Endometrium (tissue), 2 donors: ENCODE measurements at regions not wholly inside any gene's neighbourhood (a gene's known extent, or its start where the extent isn't known, plus 50 kb on each side); places are given as distances from the start of the nearest gene placed in this dataset.

Source experiments
- FAIRE-seq: peaks from 2 replicates; lab custom pipeline; 2012; peaks lifted over from hg19 to GRCh38; lab: Jason Lieb, UNC
- donor health status: control.
- donor health status: control.

DNA sequence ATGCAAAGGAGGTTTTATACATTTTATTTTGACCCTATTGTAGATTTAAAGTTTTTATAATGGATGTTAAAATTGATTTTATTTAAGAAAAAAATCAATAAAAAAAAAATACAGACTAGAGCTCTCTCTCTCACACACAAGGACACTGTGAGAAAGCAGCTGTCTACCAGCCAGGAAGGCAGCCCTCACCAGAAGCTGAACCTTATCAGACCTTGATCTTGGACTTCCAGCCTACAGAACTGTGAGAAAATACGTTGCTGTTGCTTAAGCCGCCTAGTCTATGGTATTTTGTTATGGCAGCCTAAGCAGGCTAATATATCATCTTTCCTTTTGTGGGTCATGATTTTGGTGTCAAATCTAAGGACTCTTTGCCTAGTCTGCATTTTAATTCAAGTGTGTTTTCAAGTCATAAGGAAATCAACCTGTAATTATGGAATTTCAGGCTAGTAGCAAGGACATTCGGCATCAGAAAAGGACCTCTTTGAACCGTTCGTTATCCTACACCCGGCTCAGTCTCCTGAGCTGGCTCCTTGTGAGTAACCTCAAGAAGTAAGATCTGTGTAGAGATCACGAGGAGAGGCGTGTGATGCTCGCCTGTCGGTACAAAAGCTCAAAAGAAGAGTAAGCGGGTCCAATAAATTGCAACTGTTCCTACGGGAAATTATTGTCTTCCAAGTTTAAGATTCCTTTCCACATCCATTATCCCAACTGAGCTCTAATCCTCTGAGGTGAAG, 98.2 kb downstream of the PDCL3 start:
- no peak for FAIRE-seq

DNA sequence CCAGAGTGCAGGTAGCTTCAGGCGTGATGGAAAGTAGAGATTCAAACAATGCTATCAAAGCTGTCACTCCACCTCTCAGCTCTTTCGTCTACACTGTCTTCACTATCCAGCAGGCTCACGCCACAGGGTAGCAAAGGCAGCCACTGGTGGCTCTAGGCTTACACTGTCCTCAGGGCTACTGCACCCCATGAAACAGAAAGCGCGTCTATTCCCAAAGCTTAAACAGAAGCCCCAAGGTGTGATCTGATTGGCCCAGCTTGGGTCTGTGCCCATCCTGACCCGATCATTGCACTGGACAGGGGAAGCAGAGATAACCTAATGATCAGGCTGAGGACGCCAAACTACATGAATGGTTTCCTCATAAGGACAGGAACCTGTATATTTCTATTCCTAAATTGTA, 100.1 kb downstream of the PDCL3 start:
- FAIRE-seq, result no peak

DNA sequence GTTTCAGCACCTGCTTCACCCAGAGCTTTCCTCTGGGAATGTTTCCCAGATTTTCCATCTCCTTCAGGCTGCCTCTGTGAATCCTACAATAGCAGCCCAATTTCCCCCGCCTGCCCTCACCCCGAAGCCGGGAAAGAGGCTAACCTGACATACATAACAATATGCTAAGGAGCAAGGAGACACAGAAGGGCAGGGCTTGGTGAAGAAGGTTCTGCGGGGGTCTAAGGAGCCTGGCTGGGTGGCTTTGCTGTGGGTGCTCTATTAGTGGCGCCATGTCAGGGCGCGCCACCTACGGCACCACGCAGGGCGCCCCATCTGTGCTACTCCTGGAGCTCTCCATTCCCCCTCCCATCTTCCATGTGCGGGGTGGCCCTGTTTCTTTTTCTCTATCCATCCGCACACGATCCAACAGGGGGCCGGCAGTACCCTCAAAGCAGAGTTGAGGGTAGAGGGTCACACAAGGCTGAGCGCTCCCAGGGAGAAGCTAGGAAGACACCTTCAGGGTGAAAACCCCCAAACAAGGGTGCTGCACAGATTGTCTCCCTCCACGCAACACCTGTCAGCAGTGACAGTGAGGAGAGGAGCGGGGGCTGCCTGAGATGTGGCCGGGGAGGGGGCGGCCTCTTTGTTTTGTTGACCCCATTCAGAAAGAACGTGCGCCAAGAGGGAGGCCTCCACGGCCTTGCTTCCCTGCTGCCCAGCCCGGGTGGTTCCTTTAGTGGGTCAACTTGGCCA, 101.4 kb downstream of the PDCL3 start:
- no peak for FAIRE-seq

DNA sequence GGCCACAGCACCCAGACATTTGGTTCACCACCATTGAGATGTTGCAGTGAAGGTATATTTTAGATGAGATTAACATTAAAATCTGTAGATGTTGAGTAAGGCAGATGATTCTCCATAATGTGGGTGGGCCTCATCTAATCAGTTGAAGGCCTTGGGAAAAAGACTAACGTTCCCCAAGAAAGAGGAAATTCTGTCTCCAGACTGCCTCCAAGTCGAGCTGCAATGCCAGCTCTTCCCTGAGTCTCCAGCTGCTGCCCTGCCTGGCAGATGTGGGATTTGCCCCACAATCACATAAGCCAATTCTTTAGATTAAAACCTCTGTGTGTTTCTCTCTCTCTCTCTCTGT, 101.9 kb downstream of the PDCL3 start:
- FAIRE-seq, result no peak

DNA sequence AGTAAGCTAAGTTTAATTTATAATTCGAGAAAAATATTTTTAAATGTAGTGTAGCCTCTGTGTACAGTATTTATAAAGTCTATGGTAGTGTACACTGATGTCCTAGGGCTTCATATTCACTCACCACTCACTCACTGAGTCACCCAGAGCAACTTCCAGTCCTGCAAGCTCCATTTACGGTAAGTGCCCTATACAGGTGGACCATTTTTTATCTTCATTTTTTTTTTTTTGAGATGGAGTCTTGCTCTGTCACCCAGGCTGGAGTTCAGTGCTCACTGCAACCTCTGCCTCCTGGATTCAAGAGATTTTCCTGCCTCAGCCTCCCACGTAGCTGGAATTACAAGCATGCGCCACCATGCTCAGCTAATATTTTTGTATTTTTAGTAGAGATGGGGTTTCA, 104.2 kb downstream of the PDCL3 start:
- FAIRE-seq, result no peak

DNA sequence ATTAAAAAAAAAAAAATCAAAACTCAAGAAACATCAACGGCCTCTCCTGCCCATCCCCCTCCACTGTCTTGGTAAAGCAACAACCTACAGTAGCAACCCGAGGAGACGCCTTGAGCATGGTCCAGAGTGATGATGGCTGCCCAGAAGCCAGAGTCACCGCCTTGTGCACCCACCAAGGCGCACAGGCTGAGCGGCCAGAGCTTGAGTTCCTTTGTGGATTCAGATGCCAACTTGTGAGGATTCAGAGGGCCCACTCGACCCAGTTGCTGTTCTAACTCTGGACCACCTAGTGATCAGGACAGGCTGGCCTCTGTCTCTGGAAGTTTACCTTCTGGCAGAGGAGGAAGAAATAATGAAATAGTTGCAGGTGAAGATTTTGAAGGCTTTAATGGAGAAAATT, 105.0 kb downstream of the PDCL3 start:
- no peak for FAIRE-seq

DNA sequence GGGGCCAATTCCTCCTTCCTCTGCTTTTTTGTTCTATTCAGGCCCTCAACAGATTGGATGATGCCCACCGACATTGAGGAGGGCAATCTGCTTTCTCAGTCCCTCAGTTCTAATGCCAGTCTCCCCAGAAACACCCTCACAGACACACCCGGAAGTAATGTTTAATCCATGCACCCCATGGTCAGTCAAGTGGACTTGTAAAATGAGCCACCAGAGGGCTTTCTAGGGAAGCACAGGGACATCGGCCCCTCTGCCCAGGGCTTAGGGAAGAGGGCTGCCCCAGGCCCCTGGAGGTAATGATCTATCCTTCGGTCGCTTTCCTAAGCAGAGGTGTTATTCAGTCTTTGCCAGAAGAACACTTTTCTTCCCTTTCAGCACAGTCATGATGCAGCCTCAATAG, 107.4 kb downstream of the PDCL3 start:
- no peak for FAIRE-seq

DNA sequence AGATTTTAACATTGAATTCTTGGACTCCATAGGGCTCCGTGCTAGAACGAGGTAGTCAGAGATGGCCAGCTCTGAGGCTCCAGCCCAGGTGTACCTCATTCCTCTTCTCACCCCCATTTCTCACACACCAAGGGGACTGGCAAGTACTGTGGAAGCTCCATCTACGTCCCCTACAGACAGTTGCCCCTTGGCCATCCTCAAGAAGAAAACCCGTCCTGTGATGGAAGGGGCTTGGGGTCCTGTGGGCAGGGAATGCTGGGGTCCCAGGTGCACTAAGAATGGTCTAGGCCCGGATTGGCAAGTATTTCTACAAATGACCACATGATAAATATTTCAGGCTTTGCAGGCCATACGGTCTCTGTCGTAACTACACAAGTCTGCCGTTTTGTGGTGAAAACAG, 110.3 kb downstream of the PDCL3 start:
- FAIRE-seq, result no peak

DNA sequence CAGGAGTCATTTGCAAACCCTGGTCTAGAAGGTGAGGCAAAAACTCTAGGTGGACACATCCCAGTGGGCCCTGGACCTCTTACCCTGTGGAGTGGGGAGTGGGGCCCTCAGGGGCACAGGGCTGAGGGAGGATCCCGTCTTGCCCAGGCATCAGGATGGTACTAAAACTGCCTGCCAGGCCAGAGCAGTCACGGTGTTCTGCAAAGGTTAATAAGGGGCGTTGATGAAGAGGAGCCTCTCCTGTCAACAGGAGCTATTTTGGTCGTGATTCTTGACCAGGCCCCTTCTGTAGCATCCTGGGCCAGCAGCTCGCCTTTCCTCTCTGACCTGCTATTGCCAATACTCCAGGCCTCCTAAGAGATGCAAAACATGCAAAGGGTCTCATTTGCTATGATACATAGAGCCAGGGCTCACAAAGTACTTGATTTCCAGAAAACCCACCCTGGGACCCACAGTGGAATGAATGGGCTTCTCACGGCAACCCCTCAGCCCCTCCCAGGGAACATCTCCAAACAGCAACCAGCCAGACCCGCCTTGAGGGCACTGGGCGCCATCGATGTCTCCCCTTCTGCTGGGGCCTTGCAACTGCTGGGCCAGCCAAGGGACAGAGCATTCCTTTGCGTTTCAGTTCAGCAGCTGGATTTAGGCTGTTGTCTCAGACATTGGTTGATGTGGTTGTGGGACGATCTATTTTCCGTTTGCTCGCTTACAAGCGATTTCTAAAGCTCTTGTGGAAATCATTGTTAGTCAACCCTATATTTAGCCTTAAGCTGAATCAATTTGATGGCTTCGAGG, 111.1 kb downstream of the PDCL3 start:
- no peak for FAIRE-seq

DNA sequence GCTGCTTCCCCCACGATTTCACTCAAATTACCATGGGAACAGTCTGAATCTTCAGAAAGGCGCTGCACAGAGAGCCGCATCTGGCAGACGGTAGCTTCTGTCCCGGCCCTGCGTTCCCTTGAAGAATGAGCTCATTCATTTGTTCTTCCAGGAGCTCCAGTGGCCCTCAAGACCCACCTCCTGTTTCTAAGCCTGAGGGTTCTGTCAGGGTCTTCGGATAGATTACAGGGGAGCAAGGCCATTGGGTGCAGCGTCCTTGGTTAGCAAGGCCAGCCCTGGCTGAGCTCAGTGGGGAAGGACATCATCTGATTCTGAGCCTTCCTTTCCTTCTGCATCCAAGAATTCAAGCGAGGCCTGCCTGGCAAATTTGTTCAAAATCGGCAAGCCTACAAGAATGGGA, 111.9 kb downstream of the PDCL3 start:
- no peak for FAIRE-seq

DNA sequence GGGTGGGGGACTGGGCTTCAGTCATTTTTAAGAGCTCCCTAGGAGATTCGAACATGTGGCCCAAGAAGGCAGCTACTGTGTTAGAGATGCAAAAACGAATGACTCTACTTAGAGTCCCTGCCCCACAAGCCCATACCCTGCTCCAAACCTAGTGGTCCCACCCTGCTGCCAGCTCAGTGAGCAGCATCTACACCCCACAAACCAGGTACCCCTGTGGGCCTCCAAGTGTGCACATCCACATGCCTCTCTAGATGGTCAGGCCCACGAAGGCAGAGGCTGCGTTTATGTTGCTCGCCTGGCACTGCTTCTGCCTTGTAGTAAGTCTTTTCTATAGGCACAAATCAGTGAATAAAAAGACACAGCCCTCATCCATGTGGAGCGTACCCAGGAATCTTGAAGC, 112.6 kb downstream of the PDCL3 start:
- no peak for FAIRE-seq

DNA sequence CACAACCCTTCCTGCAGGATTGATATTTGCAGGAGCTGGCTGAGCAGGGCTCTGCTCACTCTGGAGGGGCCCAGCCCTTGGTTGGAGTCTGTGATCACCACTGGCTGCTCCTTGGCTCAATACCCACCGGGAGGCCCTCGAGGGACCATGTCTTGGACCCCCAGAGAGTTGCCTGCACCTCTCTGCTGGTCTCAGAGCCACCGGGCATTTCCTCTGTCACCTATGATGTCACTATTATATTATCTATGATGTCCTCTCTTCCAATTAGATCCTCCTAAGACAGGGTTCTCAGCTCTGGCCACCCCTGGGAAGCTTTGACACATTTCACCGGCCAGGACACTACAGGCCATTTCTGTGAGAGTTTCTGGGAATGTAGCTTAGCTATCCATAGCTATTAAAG, 113.1 kb downstream of the PDCL3 start:
- FAIRE-seq, result no peak

DNA sequence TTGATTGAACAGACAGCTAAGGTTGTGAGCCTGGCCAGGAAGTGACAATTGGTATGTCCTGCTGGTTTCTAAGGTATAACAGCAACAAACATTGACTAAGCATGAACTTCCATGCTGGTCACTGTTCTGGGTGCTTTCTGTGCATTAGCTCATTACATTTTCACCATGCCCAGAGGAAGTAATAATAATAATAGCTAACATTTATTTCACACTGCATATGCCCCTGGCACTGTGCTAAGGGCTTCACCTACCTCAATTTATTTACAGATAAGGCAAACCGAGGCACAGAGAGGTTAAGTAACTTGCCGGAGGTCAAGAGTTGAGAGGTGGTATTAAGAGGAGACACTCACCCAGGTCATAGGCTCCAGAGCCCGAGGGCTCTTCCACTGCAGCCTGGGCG, 113.6 kb downstream of the PDCL3 start:
- no peak for FAIRE-seq

DNA sequence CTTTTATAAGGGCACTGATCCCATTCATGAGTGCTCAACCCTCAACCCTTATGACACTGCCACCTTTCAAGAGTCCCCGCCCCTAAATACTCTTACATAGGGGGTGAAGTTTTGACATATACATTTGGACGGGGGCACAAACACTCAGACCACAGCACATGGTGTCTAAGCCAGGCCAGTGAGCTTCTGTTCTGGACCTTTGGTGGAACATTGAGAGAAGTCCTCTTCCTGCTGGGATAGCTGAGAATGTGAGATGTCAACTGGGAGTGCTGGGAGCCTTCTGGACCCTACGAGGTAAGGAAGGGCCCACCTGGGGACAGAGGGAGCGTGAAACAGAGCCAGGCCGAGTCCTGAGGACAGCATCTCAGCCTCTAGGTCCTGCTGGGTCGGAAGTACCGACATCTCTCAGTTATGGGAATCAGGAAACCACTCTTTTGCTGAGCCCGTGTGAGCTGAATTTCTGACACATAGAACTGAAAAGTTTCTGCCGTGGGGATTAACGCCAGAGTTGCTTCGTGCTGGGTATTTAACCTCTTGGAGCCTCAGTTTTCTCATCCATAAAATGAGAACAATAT, 114.9 kb downstream of the PDCL3 start:
- no peak for FAIRE-seq

DNA sequence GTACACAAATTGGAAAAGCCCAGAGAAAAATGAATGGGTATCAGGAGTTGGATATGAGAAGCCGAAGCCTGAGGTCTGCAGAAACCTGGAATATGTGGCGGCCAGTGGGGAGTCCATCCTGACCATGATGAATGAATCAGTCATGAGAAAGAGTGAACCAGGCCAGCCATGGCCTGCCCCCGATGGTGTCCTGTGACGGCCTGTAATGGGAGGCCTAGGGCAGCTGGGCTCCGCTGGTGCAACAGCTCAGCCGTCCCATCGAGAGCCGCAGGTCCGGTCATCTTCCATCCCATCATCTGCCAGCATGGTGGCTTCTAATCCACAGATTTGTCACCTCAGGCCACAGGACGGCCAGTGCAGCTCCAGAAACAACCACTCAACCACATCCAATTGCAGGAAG, 116.4 kb downstream of the PDCL3 start:
- no peak for FAIRE-seq

DNA sequence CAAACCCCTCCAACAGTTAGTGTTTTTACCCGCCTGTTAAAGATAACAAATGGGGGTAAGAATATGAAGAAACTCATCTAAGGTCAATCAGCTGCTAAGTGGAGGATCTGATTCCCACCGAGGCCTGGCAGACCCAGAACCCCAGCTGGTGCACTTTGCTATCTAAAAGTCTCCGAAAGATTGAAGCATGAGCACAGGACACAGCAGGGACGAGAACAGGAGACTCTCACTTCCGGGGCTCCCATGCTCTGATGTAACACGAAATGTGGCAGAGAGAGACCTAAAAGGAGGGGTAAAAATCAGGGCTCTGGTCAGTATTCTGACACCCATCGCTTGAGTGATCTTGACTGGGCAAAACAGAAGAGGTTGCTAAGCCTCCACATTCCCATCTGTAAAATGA, 119.7 kb downstream of the PDCL3 start:
- no peak for FAIRE-seq

DNA sequence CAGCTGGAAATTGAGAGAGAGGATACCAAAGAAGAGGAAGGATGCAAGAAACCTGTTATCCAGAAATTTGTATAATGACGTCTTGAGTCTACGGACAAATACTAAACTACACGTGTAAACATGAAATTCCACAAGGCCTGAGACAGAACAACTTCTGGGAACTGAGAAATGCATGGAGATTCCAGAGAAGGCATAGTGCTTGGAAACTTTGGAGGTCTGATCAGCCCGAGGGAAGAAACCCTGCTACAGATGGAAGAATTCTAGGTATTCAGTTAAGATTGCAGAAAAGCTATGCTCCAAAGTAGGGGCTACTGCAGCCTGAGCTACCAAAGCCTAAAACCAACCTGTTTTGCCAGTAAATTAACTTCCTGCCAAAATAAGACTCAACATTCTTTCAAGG, 120.4 kb downstream of the PDCL3 start:
- no peak for FAIRE-seq

DNA sequence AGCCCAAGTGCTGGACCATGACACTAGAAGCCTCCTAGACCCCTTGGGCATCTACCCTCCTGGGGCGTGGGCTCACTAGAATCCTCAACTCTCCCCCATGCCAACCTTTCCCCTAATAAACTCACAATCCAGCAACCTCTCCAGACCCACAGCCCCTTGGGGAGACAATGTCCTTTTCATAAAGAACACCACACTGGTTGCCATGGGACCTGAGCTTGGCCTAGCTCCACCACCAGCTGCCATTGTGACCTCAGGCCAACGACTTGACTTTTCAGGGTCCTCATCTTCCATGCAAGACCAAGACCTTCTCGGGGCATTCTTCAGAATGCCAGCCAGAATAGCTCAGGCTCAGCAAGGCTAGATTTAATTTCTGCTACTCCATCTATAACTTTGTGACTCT, 128.1 kb upstream of the NPAS2 start:
- FAIRE-seq, result no peak

DNA sequence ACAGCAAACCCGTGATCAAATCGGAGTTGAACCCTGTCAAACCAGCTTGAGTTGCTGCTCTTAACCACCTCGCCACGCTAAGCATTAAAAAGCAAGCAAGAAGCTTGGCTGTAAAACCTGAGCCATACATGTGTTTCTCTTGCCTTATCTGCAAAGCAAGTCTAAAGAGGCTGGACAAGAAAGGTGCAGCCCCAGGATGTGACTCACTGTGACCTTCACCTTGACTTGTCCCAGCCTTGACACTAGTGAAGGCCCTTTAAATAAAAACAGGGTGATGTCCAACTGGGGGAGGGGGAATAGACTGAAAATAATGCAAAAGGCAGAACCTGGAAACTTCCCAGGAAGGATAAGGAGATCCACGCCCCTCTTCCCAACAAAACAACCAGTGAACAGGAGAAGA, 127.6 kb upstream of the NPAS2 start:
- FAIRE-seq, result no peak

DNA sequence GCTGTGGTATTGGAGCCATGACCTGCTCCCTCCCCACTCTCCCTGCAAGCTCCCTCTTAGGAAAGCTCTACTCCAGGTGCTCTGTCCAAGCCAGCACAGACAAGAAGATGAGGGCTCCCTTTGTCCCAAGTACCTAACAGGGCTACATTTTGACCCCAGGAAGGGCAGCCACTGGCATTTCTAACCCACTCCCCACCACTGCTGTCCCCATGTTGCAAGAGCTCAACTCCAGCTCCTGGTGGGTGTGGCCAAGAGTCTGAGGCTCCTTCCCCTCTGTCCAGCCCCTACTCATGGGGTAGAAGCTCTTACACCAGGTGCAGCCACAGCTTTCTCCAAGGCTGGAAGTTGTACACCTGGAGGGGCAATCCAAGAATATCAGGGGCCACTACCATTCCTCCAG, 127.0 kb upstream of the NPAS2 start:
- FAIRE-seq, result no peak

DNA sequence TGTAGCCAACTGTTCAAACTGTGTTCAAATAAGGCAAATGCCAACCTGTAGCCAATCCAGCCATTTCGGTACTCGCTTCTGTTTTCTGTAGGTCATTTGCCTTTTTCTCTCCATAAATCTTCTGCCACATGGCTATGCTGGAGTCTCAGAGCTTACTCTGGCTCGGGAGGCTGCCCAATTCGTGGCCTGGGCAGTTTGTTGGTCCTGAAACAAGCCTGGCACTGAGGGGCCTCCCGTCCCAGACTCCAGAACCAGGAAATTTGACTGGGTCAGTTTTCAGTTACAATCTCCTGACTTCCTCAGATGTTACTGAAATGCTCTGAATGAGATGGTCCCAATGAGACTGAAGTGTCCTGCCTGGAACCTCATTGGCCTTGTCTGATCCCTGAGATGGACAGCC, 120.8 kb upstream of the NPAS2 start:
- no peak for FAIRE-seq

DNA sequence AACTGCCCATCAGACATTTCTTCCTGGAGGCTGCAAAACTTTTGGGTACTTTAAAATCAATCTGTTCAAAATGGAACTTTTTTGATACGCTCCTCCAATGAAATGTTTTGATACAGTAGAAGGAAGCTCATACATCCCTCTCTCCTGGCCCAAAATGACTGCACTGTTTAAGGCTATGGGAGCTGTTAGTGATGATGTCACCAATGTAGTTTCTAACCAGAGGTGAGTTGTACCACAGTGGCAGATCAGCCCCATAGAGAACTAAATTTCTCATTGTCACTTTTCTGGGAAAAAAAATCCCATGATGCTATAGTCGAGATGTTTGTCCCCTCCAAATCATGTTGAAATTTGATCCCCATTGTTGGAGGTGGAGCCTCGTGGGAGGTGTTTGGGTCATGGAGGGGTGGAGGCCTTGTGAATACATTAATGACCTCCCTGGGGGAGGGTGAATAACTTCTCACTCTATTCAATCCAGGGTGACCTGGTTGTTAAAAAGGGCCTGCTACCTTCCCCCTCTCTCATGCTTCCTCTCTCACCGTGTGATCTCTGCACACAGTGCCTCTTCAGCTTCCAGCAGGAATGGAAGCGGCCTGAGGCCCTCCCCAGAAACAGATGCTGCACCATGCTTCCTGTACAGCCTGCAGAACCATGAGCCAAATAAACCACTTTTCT, 117.4 kb upstream of the NPAS2 start:
- no peak for FAIRE-seq
